Ovary (tissue), 3 donors: ENCODE measurements at regions not wholly inside any gene's neighbourhood (a gene's known extent, or its start where the extent isn't known, plus 50 kb on each side); places are given as distances from the start of the nearest gene placed in this dataset.
"Not testable (repeated sequence)": the region's sequence is repeated elsewhere in the genome, so short reads cannot be mapped to it uniquely, and the experiment has no call there.

Experiments
- EP300 ChIP-seq: sonication (generic); formaldehyde crosslinking; IDR thresholded peaks from one replicate; pipeline ENCODE4 v1.6.1; 2017; ENCODE audit warnings: antibody characterized with exemption
- POLR2A ChIP-seq: fragments of 450-650 bp; IDR thresholded peaks from one replicate; pipeline ENCODE4 v1.6.1; 2017; ENCODE audit warnings: antibody characterized with exemption, mild to moderate bottlenecking, moderate library complexity
- TF ChIP-seq, protein P1 (sequence below), 3 donors: fragments of 450-650 bp in 2 of 3; fragments of 200-600 bp in 1 of 3; IDR thresholded peaks; one replicate each; pipeline versions ENCODE4 v1.5.1 to v1.8.0; 2016 to 2022; ENCODE audit warnings: antibody characterized with exemption in 3 of 3, mild to moderate bottlenecking in 1 of 3
- donor health status: DM: no; HTN: no; CAD: no.

DNA sequence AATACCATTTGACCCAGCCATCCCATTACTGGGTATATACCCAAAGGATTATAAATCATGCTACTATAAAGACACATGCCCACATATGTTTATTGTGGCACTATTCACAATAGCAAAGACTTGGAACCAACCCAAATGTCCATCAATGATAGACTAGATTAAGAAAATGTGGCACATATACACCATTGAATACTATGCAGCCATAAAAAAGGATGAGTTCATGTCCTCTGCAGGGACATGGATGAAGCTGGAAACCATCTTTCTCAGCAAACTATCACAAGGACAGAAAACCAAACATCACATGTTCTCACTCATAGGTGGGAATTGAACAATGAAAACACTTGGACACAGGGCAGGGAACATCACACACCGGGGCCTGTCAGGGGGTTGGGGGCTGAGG, 135.2 kb downstream of the ZNF608 start:
- TF ChIP-seq, protein P1, sequence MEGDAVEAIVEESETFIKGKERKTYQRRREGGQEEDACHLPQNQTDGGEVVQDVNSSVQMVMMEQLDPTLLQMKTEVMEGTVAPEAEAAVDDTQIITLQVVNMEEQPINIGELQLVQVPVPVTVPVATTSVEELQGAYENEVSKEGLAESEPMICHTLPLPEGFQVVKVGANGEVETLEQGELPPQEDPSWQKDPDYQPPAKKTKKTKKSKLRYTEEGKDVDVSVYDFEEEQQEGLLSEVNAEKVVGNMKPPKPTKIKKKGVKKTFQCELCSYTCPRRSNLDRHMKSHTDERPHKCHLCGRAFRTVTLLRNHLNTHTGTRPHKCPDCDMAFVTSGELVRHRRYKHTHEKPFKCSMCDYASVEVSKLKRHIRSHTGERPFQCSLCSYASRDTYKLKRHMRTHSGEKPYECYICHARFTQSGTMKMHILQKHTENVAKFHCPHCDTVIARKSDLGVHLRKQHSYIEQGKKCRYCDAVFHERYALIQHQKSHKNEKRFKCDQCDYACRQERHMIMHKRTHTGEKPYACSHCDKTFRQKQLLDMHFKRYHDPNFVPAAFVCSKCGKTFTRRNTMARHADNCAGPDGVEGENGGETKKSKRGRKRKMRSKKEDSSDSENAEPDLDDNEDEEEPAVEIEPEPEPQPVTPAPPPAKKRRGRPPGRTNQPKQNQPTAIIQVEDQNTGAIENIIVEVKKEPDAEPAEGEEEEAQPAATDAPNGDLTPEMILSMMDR (IDR thresholded peaks at IDR 0.05): not testable (repeated sequence)
- not testable (repeated sequence) for TF ChIP-seq POLR2A, EP300
